ENCODE measurements at regions not wholly inside any gene's neighbourhood (a gene's known extent, or its start where the extent isn't known, plus 50 kb on each side); places are given as distances from the start of the nearest gene placed in this dataset.

DNA sequence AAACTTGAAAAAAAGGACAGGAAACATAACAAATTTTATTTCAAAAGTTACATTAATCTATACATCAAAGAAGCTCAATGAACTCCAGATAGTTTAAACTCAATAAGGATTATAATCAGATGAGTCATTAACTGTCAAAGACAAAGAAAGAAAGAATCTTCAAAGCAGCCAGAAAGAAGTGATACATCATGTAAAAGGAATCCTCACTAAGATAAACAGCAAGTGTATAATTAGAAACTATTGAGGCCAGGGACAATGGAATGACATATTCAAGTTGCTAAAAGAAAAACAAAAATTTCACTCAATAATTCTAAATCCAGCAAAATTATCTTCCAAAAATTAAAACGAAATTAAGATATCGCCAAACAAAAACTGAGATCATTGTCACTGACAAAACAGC lies 161.6 kb upstream of the NWD2 start:
- Mint-ChIP-seq H3K27ac (no peak overlapping the region), H3K27me3 (no peaks in the 10 kb centered on the region), H3K4me3 (no peak overlapping the region), H3K36me3 (ENCODE audit: low read depth) (no peaks in the 10 kb centered on the region), H3K9me3 (peaks cover 12% of the 10 kb centered on the region), H3K4me1 (ENCODE audit: low read depth) (no peaks in the 10 kb centered on the region)
- DNase-seq: no peak

DNA sequence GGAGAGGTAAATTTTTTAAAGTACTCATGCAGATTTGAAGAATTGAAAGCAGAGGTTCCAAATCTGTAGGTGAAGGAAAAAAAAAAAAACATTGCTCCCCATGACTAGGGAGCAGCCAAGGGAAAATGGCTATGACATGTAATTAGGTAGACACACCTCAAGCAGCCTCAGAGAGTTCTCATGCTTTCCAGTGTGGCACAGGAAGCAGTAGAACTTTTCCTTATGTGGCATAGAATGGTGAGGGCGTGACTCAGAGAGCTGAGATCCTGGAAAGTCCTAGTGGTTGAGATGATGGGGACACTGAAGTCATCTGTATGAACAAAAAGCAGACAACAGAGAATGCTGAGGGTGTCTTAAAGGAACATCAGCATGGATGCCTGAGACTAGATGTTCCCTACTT lies 148.6 kb upstream of the NWD2 start:
- no peak overlapping the region for H3K27ac Mint-ChIP-seq
- DNase-seq: no peak
- H3K4me3 Mint-ChIP-seq: no peak overlapping the region
- H3K4me1 Mint-ChIP-seq (ENCODE audit: low read depth): no peaks in the 10 kb centered on the region
- H3K36me3 Mint-ChIP-seq (ENCODE audit: low read depth): no peaks in the 10 kb centered on the region
- H3K27me3 Mint-ChIP-seq: no peaks in the 10 kb centered on the region
- no peaks in the 10 kb centered on the region for H3K9me3 Mint-ChIP-seq

DNA sequence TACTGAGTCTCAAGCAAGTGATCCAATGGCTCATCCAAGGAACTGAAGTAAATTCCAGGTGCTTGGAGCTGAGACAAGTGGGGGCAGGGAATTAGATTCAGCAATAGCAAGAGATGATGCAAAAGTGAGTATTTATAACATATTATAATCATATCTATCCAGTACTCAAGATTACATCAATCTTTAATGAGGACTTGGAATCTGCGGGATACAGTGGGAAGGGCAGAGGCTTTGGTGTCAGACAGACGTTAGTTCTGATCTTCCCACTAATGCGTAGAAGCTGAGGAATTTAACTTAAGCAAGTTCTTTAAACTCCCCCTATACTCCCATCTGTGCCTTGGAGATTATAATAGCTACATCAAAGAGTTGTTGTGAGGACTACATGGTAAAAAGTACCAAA lies 143.4 kb upstream of the NWD2 start:
- Mint-ChIP-seq H3K36me3 (ENCODE audit: low read depth) (no peaks in the 10 kb centered on the region), H3K27ac (no peak overlapping the region), H3K9me3 (no peaks in the 10 kb centered on the region), H3K4me1 (ENCODE audit: low read depth) (no peaks in the 10 kb centered on the region), H3K4me3 (no peak overlapping the region), H3K27me3 (no peaks in the 10 kb centered on the region)
- DNase-seq: no peak

DNA sequence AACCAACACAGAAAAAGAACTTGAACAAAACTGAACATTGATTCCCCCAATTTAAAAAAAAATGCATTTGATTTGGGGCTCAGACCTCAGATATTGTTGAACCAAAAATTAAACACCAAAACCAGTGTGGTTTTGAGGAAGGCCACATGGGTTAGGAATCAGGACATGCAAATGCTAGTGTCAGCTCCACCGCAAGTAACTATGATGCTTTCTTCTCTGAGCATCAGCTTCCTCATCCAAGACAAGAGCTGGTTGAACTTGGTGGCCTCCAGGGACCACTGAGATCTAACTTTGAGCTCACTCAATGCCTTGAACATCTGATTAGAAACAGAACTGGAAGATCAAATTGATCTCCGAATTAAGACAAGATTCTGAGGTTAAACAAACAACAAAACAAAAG lies 142.9 kb upstream of the NWD2 start:
- Mint-ChIP-seq H3K9me3 (no peaks in the 10 kb centered on the region), H3K36me3 (ENCODE audit: low read depth) (no peaks in the 10 kb centered on the region), H3K4me1 (ENCODE audit: low read depth) (no peaks in the 10 kb centered on the region), H3K27ac (no peak overlapping the region), H3K4me3 (no peak overlapping the region), H3K27me3 (no peaks in the 10 kb centered on the region)
- no peak for DNase-seq

DNA sequence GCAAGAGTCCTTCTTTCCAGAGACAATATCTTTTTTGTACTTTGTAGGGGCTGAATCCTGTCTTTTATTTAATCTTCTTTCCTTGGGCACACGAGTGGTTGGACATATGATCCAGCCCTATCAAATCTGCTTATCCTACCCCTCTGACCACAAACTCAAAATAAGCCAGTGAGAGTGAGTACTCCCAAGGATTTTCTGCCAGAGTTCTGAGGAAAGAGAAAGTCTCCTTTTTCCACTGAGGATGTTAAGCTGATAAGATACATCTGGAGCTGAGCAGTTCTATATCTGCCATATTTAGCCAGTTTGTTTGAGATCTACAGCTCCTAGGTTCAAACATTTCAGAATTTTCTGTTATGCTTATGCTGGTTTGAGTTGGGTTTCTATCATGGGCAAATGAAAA lies 134.8 kb upstream of the NWD2 start:
- no peaks in the 10 kb centered on the region for H3K27me3 Mint-ChIP-seq
- no peak overlapping the region for H3K27ac Mint-ChIP-seq
- H3K4me1 Mint-ChIP-seq (ENCODE audit: low read depth): no peaks in the 10 kb centered on the region
- H3K9me3 Mint-ChIP-seq: no peaks in the 10 kb centered on the region
- DNase-seq: no peak
- no peak overlapping the region for H3K4me3 Mint-ChIP-seq
- no peaks in the 10 kb centered on the region for H3K36me3 Mint-ChIP-seq (ENCODE audit: low read depth)

DNA sequence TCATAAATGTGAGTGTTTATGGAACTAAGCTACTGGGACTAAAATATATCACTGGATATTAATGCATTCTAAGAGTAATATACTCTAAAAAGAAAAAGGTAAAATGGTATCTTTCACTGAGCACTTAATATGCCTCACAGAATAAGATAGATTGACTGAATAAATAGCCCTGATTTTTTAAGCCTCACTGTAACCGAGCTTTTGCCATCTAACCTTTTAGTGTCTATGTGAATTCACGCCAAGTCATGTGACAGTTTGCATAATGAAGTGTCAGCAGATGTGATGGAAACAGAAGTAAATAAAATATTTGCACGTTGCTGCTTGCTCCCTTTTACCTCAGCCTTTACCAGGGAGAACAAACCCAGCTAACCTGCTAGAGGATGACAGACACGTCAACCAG lies 119.7 kb upstream of the NWD2 start:
- Mint-ChIP-seq H3K36me3 (ENCODE audit: low read depth) (no peaks in the 10 kb centered on the region), H3K4me3 (no peak overlapping the region), H3K27me3 (no peaks in the 10 kb centered on the region), H3K4me1 (ENCODE audit: low read depth) (no peaks in the 10 kb centered on the region), H3K27ac (no peak overlapping the region), H3K9me3 (no peaks in the 10 kb centered on the region)
- no peak for DNase-seq

DNA sequence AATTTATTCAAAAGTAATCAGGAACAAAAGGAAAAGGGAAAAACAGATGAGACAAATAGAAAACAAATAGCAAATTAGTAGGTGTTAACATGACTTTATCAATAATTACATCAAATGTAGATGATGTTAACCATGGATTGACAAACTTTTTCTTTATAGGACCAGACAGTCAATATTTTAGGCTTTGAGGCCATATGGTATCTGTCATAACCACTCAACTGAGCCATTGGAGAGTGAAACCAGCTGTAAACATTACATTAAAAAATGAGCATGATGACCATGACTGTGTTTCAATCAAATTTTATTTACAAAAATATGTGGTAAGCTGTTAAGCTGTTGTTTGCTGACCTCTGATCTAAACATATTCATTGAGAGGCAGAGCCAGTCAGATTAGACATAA lies 118.5 kb upstream of the NWD2 start:
- Mint-ChIP-seq H3K27ac (no peak overlapping the region), H3K4me1 (ENCODE audit: low read depth) (no peaks in the 10 kb centered on the region), H3K9me3 (no peaks in the 10 kb centered on the region), H3K27me3 (no peaks in the 10 kb centered on the region), H3K4me3 (no peak overlapping the region), H3K36me3 (ENCODE audit: low read depth) (no peaks in the 10 kb centered on the region)
- DNase-seq: no peak

DNA sequence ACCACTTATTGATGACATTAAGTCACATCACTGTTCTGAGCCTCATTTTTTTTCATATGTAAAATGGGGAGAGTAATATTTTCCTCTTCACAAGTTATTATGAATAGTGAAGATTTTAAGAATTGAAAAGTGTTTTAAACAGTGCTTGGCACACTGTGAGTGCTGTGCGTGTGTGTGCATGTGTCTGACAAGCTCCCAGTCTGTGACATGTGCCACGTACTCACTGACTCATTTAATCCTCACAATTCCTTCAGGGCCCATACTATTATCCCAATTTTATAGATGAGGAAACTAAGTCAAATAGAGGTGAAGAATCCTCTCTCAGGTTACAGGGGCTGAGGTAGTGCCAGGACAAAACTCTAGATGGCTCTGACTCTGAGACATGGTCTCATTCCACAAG lies 114.1 kb upstream of the NWD2 start:
- H3K27me3 Mint-ChIP-seq: no peaks in the 10 kb centered on the region
- H3K36me3 Mint-ChIP-seq (ENCODE audit: low read depth): no peaks in the 10 kb centered on the region
- H3K9me3 Mint-ChIP-seq: no peaks in the 10 kb centered on the region
- H3K27ac Mint-ChIP-seq: no peak overlapping the region
- no peak for DNase-seq
- no peaks in the 10 kb centered on the region for H3K4me1 Mint-ChIP-seq (ENCODE audit: low read depth)
- H3K4me3 Mint-ChIP-seq: no peak overlapping the region

DNA sequence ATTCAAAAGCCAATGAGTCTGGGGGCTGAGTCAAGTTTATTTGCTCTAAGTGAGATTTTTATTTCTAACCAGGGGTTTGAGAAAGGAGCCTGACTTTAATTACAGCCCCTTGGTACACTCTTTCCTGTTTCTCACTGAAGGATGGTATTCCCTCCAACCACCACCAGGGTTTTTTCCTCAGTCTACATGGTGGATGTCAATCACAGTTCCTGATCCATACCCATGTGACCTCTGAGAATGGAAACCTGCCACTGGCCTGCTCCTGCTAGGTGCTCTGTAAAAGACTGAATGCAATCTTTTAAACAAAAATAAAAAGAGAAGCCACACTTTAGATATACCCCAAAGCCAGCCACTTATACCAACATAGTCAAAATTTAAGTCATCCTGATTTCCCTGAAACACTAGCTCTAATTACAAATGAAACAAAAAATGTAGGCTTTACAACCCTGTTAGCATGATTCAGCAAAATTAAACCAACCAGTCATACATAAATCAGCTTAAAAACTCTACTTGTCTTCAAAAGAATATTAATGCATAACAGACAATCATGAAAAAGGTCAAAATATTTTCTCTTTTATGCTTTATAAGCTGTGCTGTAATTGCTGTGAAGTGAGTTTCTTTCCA lies 112.1 kb upstream of the NWD2 start:
- no peaks in the 10 kb centered on the region for H3K27me3 Mint-ChIP-seq
- no peak overlapping the region for H3K4me3 Mint-ChIP-seq
- no peaks in the 10 kb centered on the region for H3K4me1 Mint-ChIP-seq (ENCODE audit: low read depth)
- no peak overlapping the region for H3K27ac Mint-ChIP-seq
- no peaks in the 10 kb centered on the region for H3K9me3 Mint-ChIP-seq
- no peaks in the 10 kb centered on the region for H3K36me3 Mint-ChIP-seq (ENCODE audit: low read depth)
- DNase-seq: no peak

DNA sequence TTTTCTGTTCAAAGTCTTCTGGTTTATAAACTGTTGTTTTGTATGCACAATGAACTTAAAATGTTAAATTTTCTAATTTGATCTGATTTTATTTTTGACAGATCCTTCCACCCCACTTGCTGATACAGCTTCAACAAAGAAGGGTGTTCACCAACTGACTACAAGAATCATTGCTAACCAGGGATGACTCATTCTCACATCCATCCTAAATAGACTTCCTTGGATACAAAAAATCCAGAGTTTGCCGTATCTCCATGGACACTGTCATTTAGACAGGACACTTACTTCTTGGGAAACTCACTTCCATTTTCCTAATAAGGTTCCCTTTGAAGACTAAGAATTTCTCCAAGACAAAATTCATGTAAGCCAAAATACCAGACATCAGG lies 111.6 kb upstream of the NWD2 start:
- Mint-ChIP-seq H3K9me3 (no peaks in the 10 kb centered on the region), H3K27ac (no peak overlapping the region)

DNA sequence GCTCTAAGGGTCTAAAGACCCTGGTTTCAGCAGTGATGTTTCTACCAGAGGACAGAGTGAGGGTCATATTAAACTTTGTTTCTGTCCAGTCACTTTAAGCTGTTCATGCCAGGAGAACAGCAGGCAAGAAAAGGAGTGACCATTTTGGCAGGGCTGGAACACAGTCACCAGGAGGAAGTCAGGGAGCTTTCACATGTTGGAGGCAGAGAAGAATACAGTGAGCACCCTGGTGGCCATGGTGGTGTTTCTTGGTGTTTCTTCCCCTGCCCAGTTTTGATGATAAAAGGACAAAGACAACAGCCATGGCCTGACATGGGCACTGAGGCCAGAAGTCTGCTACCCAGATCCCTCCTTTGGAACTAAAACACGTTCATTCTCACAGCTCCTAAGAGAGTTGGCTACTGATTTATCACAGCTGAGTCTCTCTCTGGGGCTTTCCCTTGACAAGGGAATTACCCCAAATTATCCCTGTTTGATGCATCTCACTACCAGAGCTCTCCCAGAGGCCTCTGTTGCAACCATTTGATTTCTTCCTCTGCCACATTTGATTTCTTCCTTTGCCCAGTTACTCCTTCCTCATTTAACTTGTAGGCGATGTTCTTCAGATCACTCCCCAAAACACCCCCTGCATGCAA lies 106.4 kb upstream of the NWD2 start:
- Mint-ChIP-seq H3K27me3 (no peaks in the 10 kb centered on the region), H3K4me3 (no peak overlapping the region), H3K27ac (no peak overlapping the region), H3K4me1 (ENCODE audit: low read depth) (no peaks in the 10 kb centered on the region), H3K36me3 (ENCODE audit: low read depth) (no peaks in the 10 kb centered on the region), H3K9me3 (no peaks in the 10 kb centered on the region)
- no peak for DNase-seq

More for the DNA sequence above, 111.6 kb upstream of the NWD2 start:
- no peak overlapping the region for H3K4me3 Mint-ChIP-seq
- no peaks in the 10 kb centered on the region for H3K27me3 Mint-ChIP-seq
- no peaks in the 10 kb centered on the region for H3K36me3 Mint-ChIP-seq (ENCODE audit: low read depth)
- H3K4me1 Mint-ChIP-seq (ENCODE audit: low read depth): no peaks in the 10 kb centered on the region
- DNase-seq: no peak

DNA sequence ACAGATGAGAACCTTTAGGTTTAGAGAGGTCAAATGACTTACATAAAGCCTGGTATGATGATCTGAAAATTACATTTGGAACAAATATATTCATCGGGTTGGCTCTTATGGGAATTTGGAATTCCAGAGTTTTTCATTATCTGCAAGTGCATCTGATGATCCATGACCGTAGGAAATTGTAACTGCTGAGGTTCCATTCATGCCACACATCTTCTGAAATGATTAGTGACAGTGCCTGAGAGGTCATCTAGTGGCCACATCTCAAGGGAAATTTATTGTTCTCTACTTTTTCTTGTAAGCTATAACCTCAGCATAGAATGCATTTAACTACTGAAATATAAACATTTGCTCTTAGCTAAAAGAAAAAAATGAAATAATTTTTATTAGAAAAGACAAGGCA lies 105.8 kb upstream of the NWD2 start:
- no peaks in the 10 kb centered on the region for H3K27me3 Mint-ChIP-seq
- H3K36me3 Mint-ChIP-seq (ENCODE audit: low read depth): no peaks in the 10 kb centered on the region
- no peaks in the 10 kb centered on the region for H3K4me1 Mint-ChIP-seq (ENCODE audit: low read depth)
- H3K4me3 Mint-ChIP-seq: no peak overlapping the region
- no peak for DNase-seq
- no peak overlapping the region for H3K27ac Mint-ChIP-seq
- H3K9me3 Mint-ChIP-seq: no peaks in the 10 kb centered on the region

DNA sequence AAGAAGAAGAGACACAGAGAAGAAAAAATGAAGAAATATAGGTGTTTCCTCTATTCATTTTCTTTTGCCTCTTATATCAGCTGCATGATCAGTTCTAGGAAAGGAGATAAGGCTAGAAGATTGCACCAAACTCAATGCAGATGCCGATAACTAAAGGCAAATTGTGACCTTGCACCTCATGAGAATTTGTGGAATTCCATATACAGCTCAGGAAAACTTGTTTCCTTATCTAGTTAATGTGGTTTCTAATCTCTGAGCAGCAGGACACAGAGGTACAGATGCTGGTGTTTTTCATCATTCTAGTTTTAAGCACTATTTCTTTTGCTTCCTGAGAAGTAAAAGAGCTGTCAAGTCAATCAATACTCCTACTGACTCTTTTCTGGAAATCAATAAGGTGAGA lies 104.6 kb upstream of the NWD2 start:
- Mint-ChIP-seq H3K27ac (no peak overlapping the region), H3K4me3 (no peak overlapping the region), H3K36me3 (ENCODE audit: low read depth) (no peaks in the 10 kb centered on the region), H3K27me3 (no peaks in the 10 kb centered on the region), H3K9me3 (no peaks in the 10 kb centered on the region), H3K4me1 (ENCODE audit: low read depth) (no peaks in the 10 kb centered on the region)
- no peak for DNase-seq

DNA sequence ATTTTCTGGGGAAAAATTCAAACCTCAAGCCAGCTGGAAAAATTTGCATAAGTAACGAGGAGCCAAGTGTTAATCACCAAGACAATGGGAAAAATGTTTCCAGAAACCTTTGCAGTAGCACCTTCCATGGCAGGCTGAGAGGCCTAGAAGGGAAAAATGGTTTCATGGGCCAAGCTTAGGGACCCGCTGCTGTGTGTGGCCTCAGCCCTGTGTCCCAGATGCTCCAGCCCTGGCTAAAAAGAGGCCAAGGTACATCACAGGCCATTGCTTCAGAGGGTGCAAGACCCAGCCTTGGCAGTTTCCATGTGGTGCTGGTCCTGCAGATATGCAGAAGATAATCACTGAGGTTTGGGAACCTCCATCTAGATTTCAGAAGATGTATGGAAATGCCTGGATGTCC lies 98.3 kb upstream of the NWD2 start:
- H3K9me3 Mint-ChIP-seq: no peaks in the 10 kb centered on the region
- no peak overlapping the region for H3K4me3 Mint-ChIP-seq
- DNase-seq: no peak
- no peaks in the 10 kb centered on the region for H3K27me3 Mint-ChIP-seq
- no peak overlapping the region for H3K27ac Mint-ChIP-seq
- no peaks in the 10 kb centered on the region for H3K36me3 Mint-ChIP-seq (ENCODE audit: low read depth)
- no peaks in the 10 kb centered on the region for H3K4me1 Mint-ChIP-seq (ENCODE audit: low read depth)

DNA sequence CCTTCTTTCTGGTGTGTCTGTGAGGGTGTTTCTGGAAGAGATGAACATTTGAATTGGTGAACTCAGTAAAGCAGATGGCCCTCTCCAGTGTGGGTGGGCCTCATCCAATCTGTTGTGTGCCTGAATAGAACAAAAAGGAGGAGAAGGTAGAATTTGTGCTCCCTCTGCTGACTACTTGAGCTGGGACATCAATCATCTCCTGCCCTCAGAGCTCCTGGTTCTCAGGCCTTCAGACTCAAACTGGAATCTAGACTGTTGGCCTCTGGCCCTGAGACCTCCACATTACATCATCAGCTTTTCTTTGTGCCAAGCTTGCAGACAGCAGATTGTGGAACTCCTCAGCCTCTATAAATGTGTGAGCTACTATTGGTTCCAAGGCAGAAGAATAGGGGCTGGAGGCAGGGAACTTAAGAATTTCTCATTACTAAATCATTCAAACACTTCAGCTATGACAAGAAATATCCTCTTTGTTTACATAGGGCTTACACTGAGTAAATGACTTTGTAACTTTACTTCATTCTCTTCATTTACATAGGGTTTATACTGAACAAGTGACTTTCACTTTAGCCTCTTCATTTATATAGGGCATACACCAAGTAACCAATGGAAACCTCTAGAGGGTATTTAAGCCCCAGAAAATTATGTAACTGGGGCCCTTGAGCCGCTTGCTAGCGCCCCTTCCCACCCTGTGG lies 86.9 kb upstream of the NWD2 start:
- Mint-ChIP-seq H3K27me3 (no peaks in the 10 kb centered on the region), H3K4me3 (no peak overlapping the region), H3K27ac (no peak overlapping the region), H3K9me3 (no peaks in the 10 kb centered on the region), H3K36me3 (ENCODE audit: low read depth) (no peaks in the 10 kb centered on the region), H3K4me1 (ENCODE audit: low read depth) (no peaks in the 10 kb centered on the region)
- DNase-seq: no peak

Measured in activated T-cell treated with anti-CD3 and anti-CD28 coated beads, Interleukin-2, amount 50 U/mL, for 24 hours (primary cell).